Left ventricle myocardium superior (tissue), 1 donor: ENCODE measurements at regions not wholly inside any gene's neighbourhood (a gene's known extent, or its start where the extent isn't known, plus 50 kb on each side); places are given as distances from the start of the nearest gene placed in this dataset.
"Not testable (repeated sequence)": the region's sequence is repeated elsewhere in the genome, so short reads cannot be mapped to it uniquely, and the experiment has no call there.

Experiments
- ATAC-seq: fragments of 200-7000 bp; cut with Tn5 transposase; one replicate; pipeline ENCODE4 v1.9.1; 2020; ENCODE audit warnings: mild to moderate bottlenecking, moderate library complexity
- DNase-seq: peaks from one replicate; pipeline ENCODE4 v3.0.0-alpha.2; 2020
- intact Hi-C: fragments of 100-400 bp; cut with micrococcal nuclease; formaldehyde crosslinking; loops from one replicate; pipeline ENCODE4 v1.11.0; 2022
- donor health status: DM: no; HTN: yes; CAD: no; lungs with severe emphysema.

- DNase-seq (no peak), ATAC-seq (no peak)
- intact Hi-C loops = no loop called here
Measured at GRCh38 chr18:78457011-78457410, 522.6 kb upstream of the SALL3 start.

DNA sequence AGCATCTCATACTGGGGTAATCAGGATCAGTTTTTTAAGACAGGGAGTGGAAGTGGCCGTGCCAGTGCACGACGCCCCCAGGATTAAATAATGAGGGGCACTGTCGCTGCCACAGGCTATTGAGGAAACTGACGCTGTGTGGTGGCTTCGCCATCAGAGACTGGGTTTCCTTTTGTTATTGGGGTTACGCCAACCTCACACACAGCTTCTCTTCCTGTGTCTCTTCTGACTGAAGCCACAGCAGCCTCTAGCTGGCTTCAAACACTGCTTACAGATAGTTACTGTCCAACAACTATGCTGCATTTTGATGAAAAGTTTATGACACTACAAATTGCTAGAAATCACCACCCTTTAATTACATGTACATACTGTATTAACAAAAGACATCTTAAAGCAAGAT is 521.9 kb upstream of the SALL3 start:
- no peak for ATAC-seq
- intact Hi-C loops = no loop called here

GRCh38 chr18:78458356-78458755 is 521.3 kb upstream of the SALL3 start:
- intact Hi-C loops = no loop called here
- ATAC-seq (no peak), DNase-seq (no peak)

More for the DNA sequence above, 521.9 kb upstream of the SALL3 start:
- DNase-seq = no peak

DNA sequence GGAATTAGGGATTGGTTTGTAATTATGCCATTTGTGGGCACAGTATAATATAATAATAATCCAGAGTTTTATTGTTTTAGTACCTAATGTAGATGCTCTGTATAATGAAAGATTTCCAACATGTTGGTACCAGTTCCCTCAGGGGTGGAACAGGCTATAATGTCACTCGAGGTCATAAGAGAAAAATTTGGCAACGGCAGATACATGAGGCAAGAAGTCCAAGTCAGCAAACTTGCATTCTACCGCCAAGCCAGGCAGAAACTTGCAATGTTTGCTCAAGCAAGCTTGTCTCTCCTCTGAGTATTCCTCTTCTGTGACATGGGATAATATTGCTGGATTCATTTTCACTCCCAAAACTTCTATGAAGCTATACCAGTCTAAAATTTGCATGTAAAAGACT is 520.0 kb upstream of the SALL3 start:
- ATAC-seq (no peak), DNase-seq (no peak)
- intact Hi-C loops = no loop called here

DNA sequence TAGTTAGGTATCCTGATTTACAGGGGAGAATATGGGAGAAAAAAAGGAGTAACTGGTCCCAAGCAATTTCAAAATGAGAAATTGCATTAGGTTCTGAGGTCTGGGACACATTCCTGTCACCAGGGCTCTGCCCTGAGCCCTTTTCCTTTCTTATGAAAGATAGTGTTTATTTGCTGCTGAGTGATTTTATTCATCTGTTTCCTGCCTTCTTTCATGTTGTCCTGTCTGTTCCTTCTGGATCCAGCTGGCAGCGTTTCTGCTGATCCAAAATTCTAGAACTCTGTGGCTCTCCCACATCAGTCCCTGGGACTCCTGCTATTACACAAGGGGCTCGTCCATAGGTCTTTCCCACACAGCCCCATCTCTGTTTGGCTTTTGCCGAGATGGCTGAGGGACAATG is 519.1 kb upstream of the SALL3 start:
- no peak for ATAC-seq

GRCh38 chr18:78473563-78473962 is 506.1 kb upstream of the SALL3 start:
- no peak for DNase-seq
- intact Hi-C loops = no loop called here
- ATAC-seq = no peak

More for the DNA sequence above, 519.1 kb upstream of the SALL3 start:
- no peak for DNase-seq
- intact Hi-C loops = no loop called here

- intact Hi-C loops = no loop called here
- DNase-seq = no peak
- no peak for ATAC-seq
Measured at GRCh38 chr18:78477840-78478239, 501.8 kb upstream of the SALL3 start.

GRCh38 chr18:78479443-78479842 is 500.2 kb upstream of the SALL3 start:
- intact Hi-C loops = no loop called here
- ATAC-seq = no peak
- DNase-seq = no peak

DNA sequence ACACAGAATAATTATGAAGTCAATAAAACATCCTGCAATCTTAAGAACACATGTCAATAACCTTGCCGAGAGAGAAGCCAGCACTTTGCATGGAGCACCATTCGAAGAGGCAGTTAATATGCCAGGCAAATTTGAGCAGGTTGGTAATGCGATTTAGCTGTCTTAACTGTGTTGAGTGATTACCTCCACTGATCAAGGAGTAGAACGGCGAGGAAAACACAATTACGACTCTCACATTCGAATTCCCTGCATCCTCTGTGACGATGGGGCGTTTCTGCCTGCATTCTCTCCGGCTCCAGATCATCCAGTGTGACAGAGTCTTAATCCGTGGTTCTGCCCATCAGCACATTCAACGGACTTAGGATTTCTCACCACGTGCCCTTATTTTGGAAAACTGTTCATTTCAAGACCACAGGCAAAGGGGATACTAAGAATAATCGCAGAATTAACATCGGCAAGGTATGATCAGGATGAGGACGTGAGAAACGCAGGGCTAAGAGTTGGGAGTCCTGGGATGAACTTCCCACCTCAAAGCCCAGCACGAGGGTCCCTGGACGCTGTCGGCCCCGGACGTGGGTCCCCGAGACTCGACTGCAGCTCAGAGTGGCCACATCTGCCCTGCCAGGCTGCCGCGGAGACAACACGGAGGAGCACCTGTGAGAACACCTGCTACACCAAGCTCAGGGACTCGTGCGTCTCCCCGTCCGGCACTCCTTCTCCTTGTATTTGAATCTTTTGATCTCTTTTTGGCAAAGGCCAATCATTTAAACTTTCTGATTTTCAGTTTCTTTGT is 499.2 kb upstream of the SALL3 start:
- ATAC-seq = no peak
- intact Hi-C loops = no loop called here
- no peak for DNase-seq

GRCh38 chr18:78482378-78482777 is 497.2 kb upstream of the SALL3 start:
- ATAC-seq (no peak), DNase-seq (no peak)

GRCh38 chr18:78487649-78488048 is 492.0 kb upstream of the SALL3 start:
- no peak for DNase-seq
- ATAC-seq = no peak
- intact Hi-C loops = no loop called here

More at GRCh38 chr18:78482378-78482777, 497.2 kb upstream of the SALL3 start:
- intact Hi-C loops = no loop called here

GRCh38 chr18:78492064-78492812 is 487.4 kb upstream of the SALL3 start:
- ATAC-seq (no peak), DNase-seq (no peak)
- intact Hi-C loops = no loop called here

DNA sequence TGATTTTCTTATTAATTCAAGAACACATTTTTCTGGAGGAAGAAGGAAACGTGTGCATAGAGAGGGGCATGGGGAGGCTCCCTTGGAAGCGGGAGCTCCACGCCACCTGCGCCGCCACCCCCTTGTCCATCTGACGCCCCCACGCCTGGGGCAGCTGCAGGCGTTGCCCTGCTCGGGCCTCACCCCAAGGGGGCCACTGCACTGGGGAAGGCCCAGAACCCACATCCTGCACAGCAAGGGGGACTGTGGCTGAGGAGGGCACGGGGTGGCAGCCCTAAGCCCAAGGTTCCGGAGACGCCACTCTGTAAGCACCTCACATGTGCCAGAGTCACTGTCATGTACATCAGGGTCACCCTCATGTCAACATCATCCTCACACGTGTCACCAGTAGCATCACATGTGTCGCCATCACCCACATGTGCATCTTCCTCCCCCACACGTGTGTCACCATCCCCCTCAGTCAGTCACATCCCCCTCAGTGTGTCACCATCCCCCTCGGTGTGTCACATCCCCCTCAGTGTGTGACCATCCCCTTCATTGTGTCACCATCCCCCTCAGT is 486.7 kb upstream of the SALL3 start:
- DNase-seq (no peak), ATAC-seq (no peak)
- intact Hi-C loops = no loop called here

- intact Hi-C loops, ATAC-seq, DNase-seq: not testable (repeated sequence)
Measured at GRCh38 chr18:78493490-78493889, 486.1 kb upstream of the SALL3 start.

GRCh38 chr18:78494204-78495085 is 485.2 kb upstream of the SALL3 start:
- intact Hi-C loops = no loop called here
- DNase-seq (no peak), ATAC-seq (no peak)

GRCh38 chr18:78495550-78495949 is 484.1 kb upstream of the SALL3 start:
- no peak for DNase-seq
- ATAC-seq = no peak
- intact Hi-C loops = no loop called here

GRCh38 chr18:78496079-78496478 is 483.5 kb upstream of the SALL3 start:
- DNase-seq = peak; percentile 69
- intact Hi-C loops = no loop called here
- ATAC-seq = peak; percentile 59

DNA sequence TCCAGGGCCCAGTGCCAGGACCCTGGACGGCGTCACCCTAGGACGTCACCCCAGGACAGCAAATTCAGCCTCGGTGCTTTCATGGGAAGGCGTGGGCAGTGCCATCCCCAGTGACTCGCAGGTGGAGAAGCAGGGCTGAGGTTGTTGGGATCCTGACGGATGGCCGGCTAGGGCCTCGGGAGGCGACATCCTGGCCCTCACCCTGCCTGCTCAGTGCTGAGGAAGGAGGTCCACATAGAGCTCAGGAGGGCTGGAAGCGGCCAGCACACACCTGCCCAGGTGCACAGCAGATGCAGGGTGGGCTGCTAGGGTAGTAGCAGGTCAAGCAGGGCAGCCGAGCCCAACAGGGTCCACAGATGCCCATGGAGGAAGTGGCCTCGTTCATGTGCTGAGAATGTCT is 482.0 kb upstream of the SALL3 start:
- intact Hi-C loops = no loop called here
- ATAC-seq = no peak
- DNase-seq = no peak

DNA sequence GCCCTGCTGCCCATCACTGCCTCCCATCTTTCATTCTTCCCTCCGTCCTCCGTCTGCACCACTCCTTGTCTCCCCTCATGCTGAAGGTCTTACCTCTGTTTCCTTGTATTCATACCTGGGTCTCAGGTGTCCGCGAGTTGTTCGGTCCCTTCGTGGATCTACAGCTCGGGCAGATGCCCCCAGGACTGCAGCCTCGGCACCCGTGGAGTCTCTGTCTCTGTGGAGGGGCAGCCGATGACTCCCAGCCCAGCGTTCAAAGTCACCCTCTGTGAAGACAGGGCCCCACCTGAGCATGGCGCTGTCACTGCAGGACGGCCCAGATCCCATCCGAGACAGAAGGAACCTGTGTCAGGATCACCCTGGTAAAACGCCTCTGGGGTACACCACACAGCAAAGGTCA is 480.0 kb upstream of the SALL3 start:
- ATAC-seq (no peak), DNase-seq (no peak)
- intact Hi-C loops = no loop called here
